NCI-H2029 (cell line): ENCODE measurements at regions not wholly inside any gene's neighbourhood (a gene's known extent, or its start where the extent isn't known, plus 50 kb on each side); places are given as distances from the start of the nearest gene placed in this dataset.

ENCODE experiments used
- DNase-seq: peaks from one replicate; lab custom pipeline; 2025; lab: John Stamatoyannopoulos, UW

GRCh38 chr15:62440362-62441105 is 275.4 kb upstream of the C2CD4B start:
- no peak for DNase-seq

- DNase-seq = no peak
These were observed 279.3 kb upstream of the C2CD4B start for GRCh38 chr15:62444104-62445022.

GRCh38 chr15:62445244-62445643 is 280.2 kb upstream of the C2CD4B start:
- no peak for DNase-seq

- DNase-seq = no peak
These were observed 281.9 kb upstream of the C2CD4B start for GRCh38 chr15:62446984-62447383.

- no peak for DNase-seq
These were observed 282.7 kb upstream of the C2CD4B start for GRCh38 chr15:62447742-62448141.

- DNase-seq = no peak
These were observed 284.6 kb upstream of the C2CD4B start for GRCh38 chr15:62449638-62450037.

- DNase-seq = no peak
These were observed 285.0 kb upstream of the C2CD4B start for GRCh38 chr15:62450061-62450460.

- DNase-seq = no peak
These were observed 286.9 kb upstream of the C2CD4B start for GRCh38 chr15:62452026-62452425.

- DNase-seq = no peak
These were observed 287.6 kb upstream of the C2CD4B start for GRCh38 chr15:62452667-62453066.

GRCh38 chr15:62453375-62453774 is 288.3 kb upstream of the C2CD4B start:
- no peak for DNase-seq

GRCh38 chr15:62453981-62454380 is 288.9 kb upstream of the C2CD4B start:
- DNase-seq = no peak

GRCh38 chr15:62454567-62455172 is 289.6 kb upstream of the C2CD4B start:
- DNase-seq = no peak

- DNase-seq = no peak
These were observed 290.4 kb upstream of the C2CD4B start for GRCh38 chr15:62455441-62455921.

GRCh38 chr15:62456011-62456920 is 291.2 kb upstream of the C2CD4B start:
- no peak for DNase-seq

GRCh38 chr15:62457100-62457499 is 292.0 kb upstream of the C2CD4B start:
- no peak for DNase-seq

GRCh38 chr15:62459875-62460274 is 294.8 kb upstream of the C2CD4B start:
- no peak for DNase-seq

GRCh38 chr15:62462268-62462667 is 297.2 kb upstream of the C2CD4B start:
- DNase-seq = no peak

- DNase-seq = no peak
These were observed 297.6 kb upstream of the C2CD4B start for GRCh38 chr15:62462721-62463120.

- DNase-seq = no peak
These were observed 299.6 kb upstream of the C2CD4B start for GRCh38 chr15:62464705-62465104.

- no peak for DNase-seq
These were observed 300.1 kb upstream of the C2CD4B start for GRCh38 chr15:62465173-62465572.

GRCh38 chr15:62469478-62469873 is 304.4 kb upstream of the C2CD4B start:
- DNase-seq = no peak
